ENCODE measurements at regions not wholly inside any gene's neighbourhood (a gene's known extent, or its start where the extent isn't known, plus 50 kb on each side); places are given as distances from the start of the nearest gene placed in this dataset.
"Not testable (repeated sequence)": the region's sequence is repeated elsewhere in the genome, so short reads cannot be mapped to it uniquely, and the experiment has no call there.

- in situ Hi-C loops (cut with MboI; ENCODE audit: low sequenced_read_pairs, unreplicated experiment): no loop called here
- DNase-seq (ENCODE audit: low spot score): no peak
- TF ChIP-seq CTCF (IDR thresholded peaks at IDR 0.05; ENCODE audit: borderline replicate concordance, control extremely low read depth, extremely low read depth, insufficient read depth, missing control alignments): no peak
Observed at GRCh38 chr2:105487142-105488069, 88.6 kb upstream of the FHL2 start.

- in situ Hi-C loops (cut with MboI; ENCODE audit: low sequenced_read_pairs, unreplicated experiment): no loop called here
- no peak for DNase-seq (ENCODE audit: low spot score)
- no peak for TF ChIP-seq CTCF (IDR thresholded peaks at IDR 0.05; ENCODE audit: borderline replicate concordance, control extremely low read depth, extremely low read depth, insufficient read depth, missing control alignments)
Observed at GRCh38 chr2:105486762-105487141, 87.9 kb upstream of the FHL2 start.

- no peak for DNase-seq (ENCODE audit: low spot score)
- in situ Hi-C loops (cut with MboI; ENCODE audit: low sequenced_read_pairs, unreplicated experiment): no loop called here
- TF ChIP-seq CTCF (IDR thresholded peaks at IDR 0.05; ENCODE audit: borderline replicate concordance, control extremely low read depth, extremely low read depth, insufficient read depth, missing control alignments): no peak
Observed at GRCh38 chr2:105478670-105479069, 79.8 kb upstream of the FHL2 start.

- DNase-seq (ENCODE audit: low spot score); in situ Hi-C loops (cut with MboI; ENCODE audit: low sequenced_read_pairs, unreplicated experiment): not testable (repeated sequence)
Observed at GRCh38 chr2:105477050-105477620, 78.3 kb upstream of the FHL2 start.

GRCh38 chr2:105473011-105473410, 74.2 kb upstream of the FHL2 start:
- no peak for TF ChIP-seq CTCF (IDR thresholded peaks at IDR 0.05; ENCODE audit: borderline replicate concordance, control extremely low read depth, extremely low read depth, insufficient read depth, missing control alignments)
- no peak for DNase-seq (ENCODE audit: low spot score)
- in situ Hi-C loops (cut with MboI; ENCODE audit: low sequenced_read_pairs, unreplicated experiment): no loop called here

- in situ Hi-C loops (cut with MboI; ENCODE audit: low sequenced_read_pairs, unreplicated experiment): no loop called here
- DNase-seq (ENCODE audit: low spot score): no peak
- TF ChIP-seq CTCF (IDR thresholded peaks at IDR 0.05; ENCODE audit: borderline replicate concordance, control extremely low read depth, extremely low read depth, insufficient read depth, missing control alignments): no peak
Observed at GRCh38 chr2:105470979-105471378, 72.1 kb upstream of the FHL2 start.

- TF ChIP-seq CTCF (IDR thresholded peaks at IDR 0.05; ENCODE audit: borderline replicate concordance, control extremely low read depth, extremely low read depth, insufficient read depth, missing control alignments): no peak
- in situ Hi-C loops (cut with MboI; ENCODE audit: low sequenced_read_pairs, unreplicated experiment): no loop called here
- no peak for DNase-seq (ENCODE audit: low spot score)
Observed at GRCh38 chr2:105469781-105470180, 70.9 kb upstream of the FHL2 start.

Measured in GM13976 (cell line).